Activated T-helper 1 cell treated with Interleukin-2 at 50 U/mL for 16 hours (primary cell): ENCODE measurements at regions not wholly inside any gene's neighbourhood (a gene's known extent, or its start where the extent isn't known, plus 50 kb on each side); places are given as distances from the start of the nearest gene placed in this dataset.
"Not testable (repeated sequence)": the region's sequence is repeated elsewhere in the genome, so short reads cannot be mapped to it uniquely, and the experiment has no call there.

Experiments used
- DNase-seq: peaks from one replicate; pipeline ENCODE4 v3.0.0-alpha.2; 2020; ENCODE audit warnings: low read depth

GRCh38 chr2:191476901-191477300 is 201.0 kb upstream of the NABP1 start:
- DNase-seq = no peak

- no peak for DNase-seq
These were observed 198.9 kb upstream of the NABP1 start for GRCh38 chr2:191478799-191479679.

GRCh38 chr2:191479680-191480023 is 198.3 kb upstream of the NABP1 start:
- no peak for DNase-seq

- no peak for DNase-seq
These were observed 196.4 kb upstream of the NABP1 start for GRCh38 chr2:191481305-191482070.

- DNase-seq = no peak
These were observed 194.8 kb upstream of the NABP1 start for GRCh38 chr2:191483117-191483516.

GRCh38 chr2:191486584-191487320 is 191.2 kb upstream of the NABP1 start:
- no peak for DNase-seq

- DNase-seq = no peak
These were observed 189.8 kb upstream of the NABP1 start for GRCh38 chr2:191488135-191488534.

GRCh38 chr2:191489177-191489576 is 188.8 kb upstream of the NABP1 start:
- no peak for DNase-seq

GRCh38 chr2:191496838-191497237 is 181.1 kb upstream of the NABP1 start:
- DNase-seq = no peak

GRCh38 chr2:191497822-191498221 is 180.1 kb upstream of the NABP1 start:
- no peak for DNase-seq

- DNase-seq = no peak
These were observed 178.9 kb upstream of the NABP1 start for GRCh38 chr2:191499050-191499449.

GRCh38 chr2:191499874-191500565 is 177.9 kb upstream of the NABP1 start:
- no peak for DNase-seq

- no peak for DNase-seq
These were observed 177.4 kb upstream of the NABP1 start for GRCh38 chr2:191500566-191500883.

- no peak for DNase-seq
These were observed 176.9 kb upstream of the NABP1 start for GRCh38 chr2:191500884-191501560.

- DNase-seq = no peak
These were observed 176.3 kb upstream of the NABP1 start for GRCh38 chr2:191501561-191502168.

- no peak for DNase-seq
These were observed 171.4 kb upstream of the NABP1 start for GRCh38 chr2:191506515-191506914.

GRCh38 chr2:191507252-191507853 is 170.6 kb upstream of the NABP1 start:
- DNase-seq = not testable (repeated sequence)

- DNase-seq = no peak
These were observed 169.2 kb upstream of the NABP1 start for GRCh38 chr2:191508738-191509137.

- no peak for DNase-seq
These were observed 165.6 kb upstream of the NABP1 start for GRCh38 chr2:191512216-191512835.

GRCh38 chr2:191512874-191513273 is 165.1 kb upstream of the NABP1 start:
- DNase-seq = no peak
